Gastroesophageal sphincter (tissue), 3 donors: ENCODE measurements at regions not wholly inside any gene's neighbourhood (a gene's known extent, or its start where the extent isn't known, plus 50 kb on each side); places are given as distances from the start of the nearest gene placed in this dataset.

Source experiments
- POLR2AphosphoS5 ChIP-seq: sonication (generic); formaldehyde crosslinking; IDR thresholded peaks from one replicate; pipeline ENCODE4 v1.6.1; 2017; ENCODE audit warnings: antibody characterized with exemption
- TF ChIP-seq, protein P1 (sequence below), 4 experiments: fragments of 200-600 bp in 2 of 4; fragments of 450-650 bp in 2 of 4; sonication (generic) in 1 of 4; IDR thresholded peaks; one replicate each; pipeline ENCODE4 v1.5.1; 2017 to 2019; ENCODE audit warnings: antibody characterized with exemption in 4 of 4, mild to moderate bottlenecking in 2 of 4, moderate library complexity in 2 of 4

DNA sequence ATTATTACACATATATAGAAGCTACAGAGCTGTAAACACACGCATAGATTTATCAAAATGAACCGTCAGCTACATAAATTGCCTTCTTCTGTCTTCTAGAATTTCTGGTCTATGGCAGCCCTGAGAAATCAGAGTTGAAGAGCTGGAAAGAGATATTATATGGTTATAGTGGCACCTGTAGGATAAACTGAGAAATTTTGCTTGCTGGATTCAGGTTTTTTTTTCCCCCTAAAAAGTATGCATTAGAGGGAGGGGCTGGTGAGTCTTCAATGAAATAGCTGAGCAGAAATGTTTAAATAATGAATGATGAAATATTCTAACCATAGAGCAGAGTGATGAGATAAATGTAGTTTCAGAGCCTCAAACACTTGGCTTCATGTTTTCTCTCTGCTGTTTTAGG, 78.0 kb upstream of the DYNC1I1 start:
- TF ChIP-seq, protein P1, sequence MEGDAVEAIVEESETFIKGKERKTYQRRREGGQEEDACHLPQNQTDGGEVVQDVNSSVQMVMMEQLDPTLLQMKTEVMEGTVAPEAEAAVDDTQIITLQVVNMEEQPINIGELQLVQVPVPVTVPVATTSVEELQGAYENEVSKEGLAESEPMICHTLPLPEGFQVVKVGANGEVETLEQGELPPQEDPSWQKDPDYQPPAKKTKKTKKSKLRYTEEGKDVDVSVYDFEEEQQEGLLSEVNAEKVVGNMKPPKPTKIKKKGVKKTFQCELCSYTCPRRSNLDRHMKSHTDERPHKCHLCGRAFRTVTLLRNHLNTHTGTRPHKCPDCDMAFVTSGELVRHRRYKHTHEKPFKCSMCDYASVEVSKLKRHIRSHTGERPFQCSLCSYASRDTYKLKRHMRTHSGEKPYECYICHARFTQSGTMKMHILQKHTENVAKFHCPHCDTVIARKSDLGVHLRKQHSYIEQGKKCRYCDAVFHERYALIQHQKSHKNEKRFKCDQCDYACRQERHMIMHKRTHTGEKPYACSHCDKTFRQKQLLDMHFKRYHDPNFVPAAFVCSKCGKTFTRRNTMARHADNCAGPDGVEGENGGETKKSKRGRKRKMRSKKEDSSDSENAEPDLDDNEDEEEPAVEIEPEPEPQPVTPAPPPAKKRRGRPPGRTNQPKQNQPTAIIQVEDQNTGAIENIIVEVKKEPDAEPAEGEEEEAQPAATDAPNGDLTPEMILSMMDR (IDR thresholded peaks at IDR 0.05), result no peak
- no peak for TF ChIP-seq POLR2AphosphoS5
